ENCODE measurements at regions not wholly inside any gene's neighbourhood (a gene's known extent, or its start where the extent isn't known, plus 50 kb on each side); places are given as distances from the start of the nearest gene placed in this dataset.

DNA sequence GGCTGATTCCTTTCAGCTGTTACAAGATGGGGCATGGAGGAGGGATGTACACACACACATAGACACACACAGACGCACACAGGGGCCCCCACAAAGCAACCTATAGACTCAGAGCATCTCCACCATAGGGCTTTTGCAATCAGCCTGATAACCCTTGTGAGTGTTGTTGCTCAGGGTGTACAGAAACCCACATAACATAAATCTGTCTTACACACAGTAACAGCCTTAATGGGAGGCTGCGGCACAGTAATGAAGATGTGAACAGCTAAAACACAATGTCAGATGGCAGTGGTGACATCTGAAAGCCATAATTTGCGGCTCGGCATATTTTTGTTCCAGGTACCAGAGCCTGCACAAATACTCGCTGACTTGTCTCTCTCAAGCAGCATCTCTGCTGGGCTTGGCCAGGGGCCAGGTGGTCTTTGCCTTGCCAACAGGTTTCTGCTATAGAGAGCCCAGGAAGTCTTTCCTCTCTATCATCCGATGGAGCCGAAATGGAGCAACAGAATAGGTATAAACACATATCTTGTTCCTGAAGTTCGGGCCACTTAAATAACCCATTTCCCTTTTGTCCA lies 357.2 kb upstream of the GATB start:
- DNase-seq (ENCODE audit: low read depth in 4 of 4, low spot score in 3 of 4), result no peak

DNA sequence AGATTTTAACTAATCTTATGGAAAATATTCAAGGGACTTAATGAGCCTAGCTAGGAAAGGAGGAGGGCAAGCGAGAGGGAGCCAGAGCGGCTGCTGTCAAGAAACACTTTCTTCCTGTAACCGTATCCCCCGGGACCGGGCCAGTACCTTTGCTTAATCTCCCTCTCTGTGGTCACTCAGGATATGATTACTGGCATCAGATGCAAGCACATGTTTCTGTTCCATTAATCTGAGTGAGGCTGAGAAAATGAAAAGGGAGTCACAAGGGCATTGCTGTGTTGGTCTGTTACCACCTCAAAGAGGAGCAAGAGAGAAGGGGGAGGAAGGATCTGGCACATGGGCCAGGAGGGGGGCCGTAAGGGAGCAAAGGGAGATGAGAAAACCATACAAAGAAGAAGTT lies 356.7 kb upstream of the GATB start:
- DNase-seq (ENCODE audit: low read depth in 4 of 4, low spot score in 3 of 4), result no peak

DNA sequence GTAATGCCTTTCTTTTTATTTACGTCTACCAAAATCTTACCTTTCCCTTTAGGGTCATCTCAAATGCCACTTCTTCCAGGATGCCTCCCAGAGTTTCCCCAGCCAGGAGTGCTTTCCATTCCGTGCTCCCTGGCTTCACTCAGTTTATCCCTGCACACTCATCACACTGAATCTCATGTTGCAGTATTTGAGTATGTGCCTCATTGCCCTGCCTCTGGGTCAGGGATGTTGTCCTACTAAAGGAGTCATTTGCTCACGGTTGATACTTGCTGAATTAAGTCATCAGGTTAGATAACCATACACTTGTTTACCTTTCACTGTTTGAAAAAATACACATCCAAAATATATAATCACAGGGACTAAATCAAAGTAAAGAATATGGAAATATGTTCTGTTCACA lies 356.2 kb upstream of the GATB start:
- no peak for DNase-seq (ENCODE audit: low read depth in 4 of 4, low spot score in 3 of 4)

DNA sequence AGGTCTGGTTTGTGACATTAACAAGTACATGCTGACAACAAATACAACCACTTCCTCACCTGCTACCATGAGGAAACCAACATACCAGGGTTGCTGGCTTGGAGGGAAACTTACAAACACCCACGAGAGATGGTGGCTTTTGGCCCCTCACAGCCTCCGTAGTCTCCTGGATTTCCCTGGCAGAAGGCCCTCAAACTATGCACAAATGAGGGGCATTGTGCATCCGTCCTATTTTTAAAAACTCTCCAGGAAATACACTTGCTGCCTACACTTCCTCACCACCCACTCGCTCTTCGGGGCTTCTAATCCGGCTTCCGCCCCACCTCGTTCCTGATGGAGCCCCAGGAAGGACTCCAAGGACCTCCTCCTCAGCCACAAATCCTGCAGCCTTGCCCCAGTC lies 355.0 kb upstream of the GATB start:
- no peak for DNase-seq (ENCODE audit: low read depth in 4 of 4, low spot score in 3 of 4)

DNA sequence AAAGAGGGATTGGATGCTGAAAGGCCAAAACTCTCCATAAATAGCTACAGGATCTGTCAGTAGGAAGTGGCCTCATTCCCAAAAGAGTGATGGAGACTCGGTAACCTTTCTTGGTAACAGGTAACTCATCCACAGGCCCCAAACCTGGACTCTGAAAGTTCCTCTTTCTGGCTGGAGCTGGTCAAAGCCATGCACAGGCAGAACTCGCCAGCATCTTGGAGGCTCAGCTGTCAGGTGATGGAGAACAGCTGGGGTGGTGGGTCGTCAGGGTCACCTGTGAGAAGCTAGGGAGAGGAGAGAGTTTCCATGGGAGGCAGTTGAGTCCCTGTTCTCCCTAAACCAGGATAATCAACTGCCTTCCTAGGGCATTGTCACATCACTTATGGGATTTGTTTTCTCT lies 354.3 kb upstream of the GATB start:
- no peak for DNase-seq (ENCODE audit: low read depth in 4 of 4, low spot score in 3 of 4)

DNA sequence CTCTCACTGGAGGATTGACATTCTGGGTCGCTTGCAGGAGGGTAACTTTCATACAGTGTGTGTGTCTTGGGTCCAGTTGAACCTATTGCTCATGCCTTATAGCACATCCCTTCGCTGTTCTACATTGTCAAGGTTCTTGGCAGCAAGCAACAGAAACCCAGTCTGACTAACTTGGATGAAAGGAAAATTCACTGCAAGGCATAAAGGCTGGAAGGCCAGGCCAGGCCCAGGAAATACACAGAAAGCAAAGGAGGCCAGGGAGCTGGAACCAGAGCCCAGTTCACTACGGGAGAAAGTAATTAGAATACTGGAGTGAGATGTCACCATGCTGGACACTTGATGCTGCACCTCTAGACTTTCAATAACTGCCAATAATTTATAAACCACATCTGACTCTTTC lies 353.8 kb upstream of the GATB start:
- no peak for DNase-seq (ENCODE audit: low read depth in 4 of 4, low spot score in 3 of 4)

DNA sequence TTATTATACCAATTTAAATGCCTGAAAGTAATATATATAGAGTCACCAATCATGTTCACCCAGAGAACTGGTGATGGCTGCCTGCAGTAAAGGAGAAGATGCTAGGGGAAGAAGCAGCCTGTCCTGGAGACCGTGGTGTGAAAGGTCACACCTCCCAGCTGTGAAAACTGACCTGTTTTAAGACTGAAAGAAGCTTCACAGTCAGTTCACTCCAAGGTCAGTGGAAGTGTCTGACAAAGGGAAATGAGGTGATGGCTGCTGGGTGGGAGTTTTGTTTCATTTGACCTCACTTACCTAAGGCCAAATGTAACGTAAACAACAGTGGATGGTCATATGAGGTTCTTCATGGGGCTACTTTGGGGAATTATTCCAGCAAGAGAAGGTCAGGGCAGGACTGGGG lies 352.1 kb upstream of the GATB start:
- DNase-seq (ENCODE audit: low read depth in 4 of 4, low spot score in 3 of 4), result no peak

DNA sequence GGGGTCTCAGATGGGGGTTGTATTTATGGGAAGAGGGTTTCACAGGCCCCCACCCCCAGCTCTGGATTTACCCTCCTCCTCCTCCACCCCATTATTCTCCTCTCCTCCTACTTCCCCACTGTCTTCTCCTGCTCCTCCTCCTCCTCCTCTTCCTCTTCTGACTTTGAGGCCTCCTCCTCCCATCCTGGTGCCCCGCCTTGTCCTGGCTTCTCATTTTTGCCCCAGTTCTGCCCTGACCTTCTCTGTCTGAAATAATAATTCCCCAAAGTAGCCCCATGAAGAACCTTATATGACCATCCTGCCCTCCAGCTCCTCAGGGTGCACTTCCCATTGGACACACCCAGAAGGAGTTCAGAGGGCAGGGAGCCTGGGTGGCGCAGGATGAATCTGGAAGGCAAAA lies 351.4 kb upstream of the GATB start:
- no peak for DNase-seq (ENCODE audit: low read depth in 4 of 4, low spot score in 3 of 4)

DNA sequence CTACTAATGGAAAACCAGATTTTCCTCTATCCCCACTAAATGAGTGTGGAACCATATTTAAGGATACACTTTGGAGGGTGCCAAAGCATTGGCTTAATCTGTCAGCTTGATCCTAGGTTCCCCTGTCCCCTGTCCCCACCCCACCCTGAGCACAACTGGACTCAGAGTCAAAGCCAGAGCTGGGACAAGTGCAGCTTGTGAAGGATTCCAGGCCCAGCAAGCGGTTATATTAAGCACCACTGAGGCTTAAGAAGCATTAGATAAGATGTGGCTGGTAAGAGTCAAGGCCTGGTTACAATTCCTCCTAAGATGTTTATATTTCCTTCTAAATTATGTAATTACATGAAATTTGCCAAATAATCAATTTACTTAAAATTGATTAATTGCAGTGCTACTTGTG lies 350.0 kb upstream of the GATB start:
- no peak for DNase-seq (ENCODE audit: low read depth in 4 of 4, low spot score in 3 of 4)

DNA sequence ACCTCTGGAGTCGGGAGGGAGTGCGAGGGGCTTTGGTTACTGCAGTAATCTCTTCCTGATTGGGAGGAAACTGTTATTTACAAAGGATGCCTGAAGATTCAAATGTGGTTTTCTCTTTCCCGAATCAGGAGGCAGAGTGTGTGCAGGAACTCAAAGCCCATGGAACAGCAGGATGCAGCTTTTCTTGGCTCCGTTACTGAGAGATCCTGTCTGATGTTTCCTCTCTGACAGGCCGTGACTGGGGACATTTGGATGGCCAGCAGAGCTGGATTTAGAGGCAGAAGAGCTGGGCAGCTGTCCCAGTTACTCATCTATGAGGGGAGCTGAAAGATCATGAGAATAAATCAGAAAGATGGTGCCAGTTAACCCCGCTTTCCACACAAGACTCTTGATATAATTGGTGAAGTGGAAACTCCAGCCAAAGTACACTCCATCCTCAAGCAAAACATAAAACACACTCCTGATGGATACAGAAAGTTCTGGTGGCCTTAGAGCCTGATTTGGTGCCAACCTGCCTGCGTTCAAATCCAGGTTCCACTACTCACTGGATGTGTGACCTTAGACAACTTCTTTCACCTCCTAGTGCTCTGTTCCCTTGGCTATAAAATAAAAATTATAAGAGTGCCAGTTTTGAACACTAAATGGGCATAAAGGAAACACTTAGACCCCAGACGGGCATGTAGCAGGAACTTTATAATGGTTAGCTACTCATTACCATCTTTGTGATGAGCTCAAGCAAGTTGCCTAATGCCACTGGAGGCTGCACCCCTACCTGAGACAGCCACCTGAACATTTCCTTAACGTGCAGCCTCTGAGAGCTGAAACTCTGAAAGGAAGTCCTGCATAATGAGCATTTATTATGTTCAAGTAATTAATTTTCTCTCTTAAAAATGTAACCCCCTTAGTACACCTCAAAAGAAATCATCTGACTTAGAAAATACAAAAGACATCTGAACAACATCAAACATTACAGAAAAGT lies 349.0 kb upstream of the GATB start:
- peak in 1 of 4 donors; percentile 40 for DNase-seq (ENCODE audit: low read depth in 4 of 4, low spot score in 3 of 4)

DNA sequence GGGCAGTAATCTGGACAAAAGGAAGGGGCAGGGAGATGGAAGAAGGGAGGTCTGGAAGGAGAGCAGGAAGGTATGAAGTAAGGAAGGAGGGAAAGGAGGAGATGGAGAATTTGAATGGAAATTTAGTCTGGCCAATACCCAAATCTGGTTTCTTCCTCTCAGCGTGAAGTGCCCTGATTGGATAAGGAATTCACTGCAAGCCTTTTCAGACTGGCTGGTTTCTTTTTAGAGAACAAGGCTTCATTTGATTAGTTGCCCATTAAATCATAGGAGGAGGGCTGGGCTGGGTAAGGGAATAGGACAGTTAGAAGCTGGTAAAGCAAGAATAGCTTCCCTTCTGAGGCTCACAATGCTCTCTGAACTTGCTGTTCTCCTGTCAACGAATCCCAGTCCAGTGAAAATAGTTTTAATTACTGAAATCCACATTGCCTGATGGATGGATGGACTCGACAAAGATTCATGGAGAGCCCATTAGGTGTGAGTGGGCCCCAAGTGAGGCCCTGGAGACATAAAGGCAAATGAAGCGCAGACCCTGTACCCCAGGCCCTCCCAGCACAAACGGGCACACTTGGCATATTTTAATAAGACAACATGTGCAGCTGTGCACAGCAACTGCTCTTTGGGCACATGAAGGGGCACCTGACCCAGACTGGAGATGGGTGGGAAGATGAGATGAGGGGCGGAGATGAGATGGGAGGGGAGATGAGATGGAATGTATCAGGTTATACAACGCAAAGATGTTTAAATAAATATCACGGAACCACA lies 347.1 kb upstream of the GATB start:
- no peak for DNase-seq (ENCODE audit: low read depth in 4 of 4, low spot score in 3 of 4)

DNA sequence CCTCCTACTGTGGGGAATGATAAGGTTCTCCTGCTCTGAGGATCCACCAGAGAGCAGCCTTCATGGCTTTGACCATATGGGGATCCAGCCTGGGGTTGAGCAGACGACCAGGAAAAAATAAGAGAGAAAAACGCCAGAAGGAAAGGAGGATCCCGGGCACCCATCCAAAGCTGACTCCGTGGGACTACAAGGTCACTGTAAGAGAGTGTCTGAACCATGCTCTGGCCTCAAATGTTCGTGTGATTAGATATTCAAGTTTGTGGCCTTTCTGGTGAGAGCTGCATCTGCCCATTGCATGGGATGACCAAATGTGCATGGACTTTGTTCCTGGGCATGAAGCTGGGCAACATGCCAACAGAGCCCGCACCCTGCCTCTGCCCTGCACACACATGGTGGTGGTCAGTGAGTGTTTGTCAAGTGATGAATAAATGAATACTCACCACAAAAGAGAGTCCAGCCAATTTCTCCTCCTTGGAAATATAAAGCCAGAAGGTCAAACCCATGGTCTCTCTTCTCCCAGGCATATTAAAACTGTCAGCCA lies 346.0 kb upstream of the GATB start:
- no peak for DNase-seq (ENCODE audit: low read depth in 4 of 4, low spot score in 3 of 4)

DNA sequence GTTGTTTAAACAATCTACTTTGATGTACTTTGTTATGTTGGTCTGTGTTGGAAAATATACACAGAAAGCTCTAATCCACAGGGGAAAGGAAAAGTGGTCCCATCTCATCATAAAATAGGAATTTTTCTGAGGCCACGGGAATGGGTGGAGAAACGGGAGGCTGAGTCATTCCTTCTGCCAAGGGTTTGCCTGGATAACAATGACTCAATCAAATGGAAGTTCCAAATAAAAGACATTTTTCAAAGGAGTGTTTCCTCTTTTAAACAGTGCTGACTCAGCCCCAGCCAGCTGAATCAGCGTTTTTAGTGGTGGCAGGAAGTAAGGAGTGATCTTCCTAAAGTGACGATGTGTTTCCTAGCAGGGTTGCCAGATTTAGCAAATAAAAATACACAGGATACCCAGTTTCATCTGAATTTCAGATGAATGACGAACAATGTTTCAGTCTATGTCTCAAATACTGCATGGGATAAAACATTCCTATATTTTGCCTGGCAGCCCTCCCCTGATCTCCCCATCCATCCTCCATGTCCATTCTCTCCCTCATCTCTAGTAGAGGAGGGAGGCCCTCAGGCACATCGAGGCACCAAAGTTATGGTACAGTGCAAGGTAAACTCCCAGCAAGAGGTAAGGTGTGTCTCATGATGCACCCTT lies 345.4 kb upstream of the GATB start:
- DNase-seq (ENCODE audit: low read depth in 4 of 4, low spot score in 3 of 4), result no peak

DNA sequence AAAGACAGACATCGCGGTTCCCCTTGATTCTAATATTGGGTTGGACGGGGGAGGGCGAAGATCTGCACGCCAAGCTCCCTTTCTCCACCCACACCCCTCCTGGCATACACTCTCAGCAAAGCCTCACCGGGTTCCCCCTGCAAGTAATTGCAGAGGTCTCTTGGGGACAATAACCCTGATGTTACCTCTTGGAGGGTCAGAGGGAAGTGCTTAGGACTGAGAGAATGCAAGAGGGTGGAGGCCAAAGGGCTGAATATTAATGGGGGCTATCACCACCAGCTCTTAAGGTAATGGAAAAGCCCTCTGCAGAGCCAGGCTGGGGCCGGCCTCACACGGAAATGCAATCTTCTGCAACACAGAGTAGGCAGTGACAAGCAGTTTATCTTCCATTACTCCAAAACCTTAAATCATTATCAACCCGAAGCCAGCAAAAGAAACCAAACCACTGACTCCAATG lies 344.1 kb upstream of the GATB start:
- DNase-seq (ENCODE audit: low read depth in 4 of 4, low spot score in 3 of 4), result no peak

DNA sequence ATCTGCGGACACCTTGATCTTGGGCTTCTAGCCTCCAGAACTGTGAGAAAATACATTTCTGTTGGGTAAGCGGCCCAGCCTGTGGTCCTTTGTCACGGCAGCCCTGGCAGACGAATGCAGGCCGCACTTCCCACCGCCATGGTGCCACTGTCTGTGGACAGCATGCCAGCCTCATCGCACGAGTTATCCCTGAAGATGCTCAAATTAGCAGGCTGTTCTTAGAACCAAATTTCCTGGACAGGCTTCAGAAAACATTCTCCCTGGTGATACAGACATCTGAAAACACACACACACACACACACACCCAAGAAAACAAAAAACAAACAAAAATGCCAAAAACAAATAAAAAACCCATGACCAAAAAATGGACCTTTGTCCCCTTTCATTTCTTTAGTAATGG lies 343.5 kb upstream of the GATB start:
- no peak for DNase-seq (ENCODE audit: low read depth in 4 of 4, low spot score in 3 of 4)

DNA sequence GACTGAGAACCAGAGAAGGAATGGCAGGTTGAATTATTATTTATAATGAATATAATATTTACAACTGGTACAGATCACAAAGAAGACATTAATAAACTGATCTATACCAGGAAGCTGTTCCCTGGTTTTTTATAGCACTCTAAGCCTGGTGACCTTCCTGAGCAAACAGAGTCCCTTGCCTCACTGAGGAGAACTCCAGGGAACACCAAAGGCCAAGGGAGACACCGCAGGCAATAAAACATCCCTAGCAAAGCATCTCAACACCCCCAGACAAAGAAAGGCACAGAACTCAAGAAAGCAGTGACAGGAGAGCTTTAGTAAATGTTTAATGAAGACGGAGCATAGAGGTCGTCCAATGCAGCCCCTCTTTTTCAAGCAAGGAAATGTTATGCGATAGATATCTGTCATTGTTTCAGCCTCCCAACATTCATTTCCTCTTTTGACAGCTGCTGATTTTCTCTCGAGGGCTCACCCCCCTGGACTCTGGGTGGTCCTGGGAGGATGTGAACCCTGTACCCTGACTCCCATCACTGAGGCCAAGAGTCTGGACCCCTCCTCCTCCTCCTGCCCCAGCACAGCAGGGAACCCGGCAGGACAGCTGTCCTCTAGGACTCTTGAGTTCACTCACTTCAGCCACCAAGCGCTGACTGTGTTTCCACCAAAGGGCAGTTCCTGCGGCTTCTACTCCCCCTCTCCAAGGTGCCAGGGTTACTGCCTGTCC lies 342.5 kb upstream of the GATB start:
- no peak for DNase-seq (ENCODE audit: low read depth in 4 of 4, low spot score in 3 of 4)

DNA sequence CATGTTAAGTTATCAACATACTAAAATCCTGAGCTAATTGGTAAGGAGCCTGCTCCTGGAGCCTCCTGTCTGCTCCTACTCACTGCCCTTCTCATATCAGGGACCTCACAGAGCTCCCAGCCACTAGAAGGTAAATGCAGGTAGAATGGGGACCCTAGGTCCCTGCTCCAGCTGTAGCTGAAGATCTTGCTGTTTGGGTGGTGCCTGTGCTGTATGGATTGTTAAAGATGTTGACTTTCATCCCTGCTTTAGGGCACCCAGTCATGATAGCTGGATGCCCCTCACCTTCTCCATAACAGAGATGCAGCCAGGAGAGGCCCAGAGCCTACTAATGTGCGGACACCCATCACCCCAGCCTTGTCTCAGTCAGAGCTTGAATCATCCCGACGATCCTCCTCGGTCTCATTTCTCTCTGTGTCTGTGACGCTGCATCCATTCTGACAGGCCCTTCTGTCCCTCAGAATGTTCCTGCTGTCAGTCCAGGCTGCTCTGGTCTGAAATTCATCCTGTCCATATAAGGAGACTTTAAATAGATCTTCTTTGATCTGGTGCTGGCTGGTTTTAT lies 341.7 kb upstream of the GATB start:
- no peak for DNase-seq (ENCODE audit: low read depth in 4 of 4, low spot score in 3 of 4)

DNA sequence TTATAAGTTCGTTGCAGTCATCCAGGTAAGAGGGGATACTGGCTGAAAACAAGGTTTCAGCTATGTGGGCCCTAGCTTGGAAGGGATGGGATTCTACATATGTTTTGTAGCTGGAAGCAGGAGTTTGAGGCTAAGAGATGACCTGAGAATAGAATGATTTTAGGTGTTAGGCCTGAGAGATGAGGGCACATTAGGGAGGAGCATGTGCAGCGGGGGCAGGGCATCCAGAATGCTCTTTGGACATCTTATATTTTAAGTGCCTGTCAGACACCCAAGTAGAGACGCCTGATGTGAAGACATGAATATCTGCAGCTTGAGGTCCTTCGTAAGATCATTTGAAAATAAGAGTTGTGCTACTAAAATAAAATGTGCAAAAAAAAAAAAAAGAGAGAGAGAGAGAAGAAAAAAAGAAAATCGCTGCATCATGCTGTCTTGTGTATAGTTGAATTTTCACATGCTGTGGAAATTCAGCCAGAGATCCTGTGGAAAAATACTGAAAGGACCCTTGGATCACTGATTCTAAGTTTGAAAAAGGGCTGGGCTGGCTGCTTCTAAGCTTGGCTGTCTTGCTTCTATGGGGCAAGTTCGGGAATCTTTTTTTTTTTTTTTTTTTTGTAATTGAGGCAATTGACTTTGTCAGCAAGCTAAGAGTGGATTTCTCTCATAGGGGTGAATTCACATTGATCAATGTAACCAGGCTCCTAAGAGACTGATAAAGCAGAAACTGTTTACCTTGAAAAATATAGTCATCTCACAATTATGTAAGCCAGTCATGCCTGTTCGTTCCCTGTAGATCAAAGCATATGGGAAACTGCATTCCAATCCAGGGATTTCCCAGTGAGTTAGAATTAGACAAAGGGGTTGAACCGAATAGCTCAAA lies 341.0 kb upstream of the GATB start:
- no peak for DNase-seq (ENCODE audit: low read depth in 4 of 4, low spot score in 3 of 4)

Data from left renal pelvis (tissue), 4 donors.